ENCODE measurements at regions not wholly inside any gene's neighbourhood (a gene's known extent, or its start where the extent isn't known, plus 50 kb on each side); places are given as distances from the start of the nearest gene placed in this dataset.

GRCh38 chr3:171963546-171963945, 75.8 kb upstream of the FNDC3B start:
- no peak for DNase-seq (ENCODE audit: low read depth, low spot score)
- Histone ChIP-seq H3K9ac (ENCODE audit: insufficient read length) (no peak overlapping the region), H3K9me3 (ENCODE audit: low read depth, low read length) (no peaks in the 10 kb centered on the region), H3K27ac (no peak overlapping the region), H3K4me3 (no peak overlapping the region), H3K36me3 (ENCODE audit: insufficient read depth, low read length) (no peaks in the 10 kb centered on the region)
- TF ChIP-seq FOXP2 (optimal IDR thresholded peaks at IDR 0.05; ENCODE audit: control extremely low read depth, extremely low read length, insufficient read depth) (no peak), POLR2AphosphoS5 (IDR thresholded peaks at IDR 0.05; ENCODE audit: borderline replicate concordance, low read depth, low read length) (no peak), EZH2 (IDR thresholded peaks at IDR 0.05) (no peak)

GRCh38 chr3:171965067-171965712, 74.2 kb upstream of the FNDC3B start:
- Histone ChIP-seq H3K36me3 (ENCODE audit: insufficient read depth, low read length) (no peaks in the 10 kb centered on the region), H3K4me3 (no peak overlapping the region), H3K9me3 (ENCODE audit: low read depth, low read length) (no peaks in the 10 kb centered on the region), H3K9ac (ENCODE audit: insufficient read length) (no peak overlapping the region), H3K27ac (no peak overlapping the region)
- no peak for DNase-seq (ENCODE audit: low read depth, low spot score)
- TF ChIP-seq FOXP2 (optimal IDR thresholded peaks at IDR 0.05; ENCODE audit: control extremely low read depth, extremely low read length, insufficient read depth) (no peak), EZH2 (IDR thresholded peaks at IDR 0.05) (no peak)

GRCh38 chr3:171966533-171967136, 72.7 kb upstream of the FNDC3B start:
- TF ChIP-seq EZH2 (IDR thresholded peaks at IDR 0.05) (no peak), POLR2AphosphoS5 (IDR thresholded peaks at IDR 0.05; ENCODE audit: borderline replicate concordance, low read depth, low read length) (no peak), FOXP2 (optimal IDR thresholded peaks at IDR 0.05; ENCODE audit: control extremely low read depth, extremely low read length, insufficient read depth) (no peak)
- Histone ChIP-seq H3K36me3 (ENCODE audit: insufficient read depth, low read length) (no peaks in the 10 kb centered on the region), H3K9ac (ENCODE audit: insufficient read length) (no peak overlapping the region), H3K4me3 (no peak overlapping the region), H3K9me3 (ENCODE audit: low read depth, low read length) (no peaks in the 10 kb centered on the region), H3K27ac (no peak overlapping the region; the same call in 1 of the 2 replicates)
- DNase-seq (ENCODE audit: low read depth, low spot score) = no peak

- DNase-seq (ENCODE audit: low read depth, low spot score) = no peak
- no peaks in the 10 kb centered on the region for H3K9me3 ChIP-seq (ENCODE audit: low read depth, low read length)
- H3K4me3 ChIP-seq = no peak overlapping the region
- no peaks in the 10 kb centered on the region for H3K36me3 ChIP-seq (ENCODE audit: insufficient read depth, low read length)
- no peak overlapping the region for H3K9ac ChIP-seq (ENCODE audit: insufficient read length)
- TF ChIP-seq POLR2AphosphoS5 (IDR thresholded peaks at IDR 0.05; ENCODE audit: borderline replicate concordance, low read depth, low read length) (no peak), FOXP2 (optimal IDR thresholded peaks at IDR 0.05; ENCODE audit: control extremely low read depth, extremely low read length, insufficient read depth) (no peak), EZH2 (IDR thresholded peaks at IDR 0.05) (no peak)
- H3K27ac ChIP-seq = no peak overlapping the region; the same call in 1 of the 2 replicates
Observed at GRCh38 chr3:171967137-171967783, 72.1 kb upstream of the FNDC3B start.

GRCh38 chr3:171967932-171968678, 71.3 kb upstream of the FNDC3B start:
- Histone ChIP-seq H3K27ac (no peak overlapping the region; the same call in 1 of the 2 replicates), H3K9me3 (ENCODE audit: low read depth, low read length) (no peaks in the 10 kb centered on the region), H3K36me3 (ENCODE audit: insufficient read depth, low read length) (no peaks in the 10 kb centered on the region), H3K4me3 (no peak overlapping the region), H3K9ac (ENCODE audit: insufficient read length) (no peak overlapping the region)
- TF ChIP-seq FOXP2 (optimal IDR thresholded peaks at IDR 0.05; ENCODE audit: control extremely low read depth, extremely low read length, insufficient read depth) (no peak), POLR2AphosphoS5 (IDR thresholded peaks at IDR 0.05; ENCODE audit: borderline replicate concordance, low read depth, low read length) (no peak), EZH2 (IDR thresholded peaks at IDR 0.05) (no peak)
- no peak for DNase-seq (ENCODE audit: low read depth, low spot score)

- no peak for TF ChIP-seq FOXP2 (optimal IDR thresholded peaks at IDR 0.05; ENCODE audit: control extremely low read depth, extremely low read length, insufficient read depth)
- TF ChIP-seq POLR2AphosphoS5 (IDR thresholded peaks at IDR 0.05; ENCODE audit: borderline replicate concordance, low read depth, low read length) = no peak
- TF ChIP-seq EZH2 (IDR thresholded peaks at IDR 0.05) = no peak
Observed at GRCh38 chr3:171970301-171970788, 69.0 kb upstream of the FNDC3B start.

GRCh38 chr3:171971919-171972514, 67.4 kb upstream of the FNDC3B start:
- Histone ChIP-seq H3K9ac (ENCODE audit: insufficient read length) (no peak overlapping the region), H3K27ac (no peak overlapping the region), H3K4me3 (no peak overlapping the region), H3K36me3 (ENCODE audit: insufficient read depth, low read length) (no peaks in the 10 kb centered on the region), H3K9me3 (ENCODE audit: low read depth, low read length) (no peaks in the 10 kb centered on the region)
- no peak for TF ChIP-seq FOXP2 (optimal IDR thresholded peaks at IDR 0.05; ENCODE audit: control extremely low read depth, extremely low read length, insufficient read depth)
- TF ChIP-seq EZH2 (IDR thresholded peaks at IDR 0.05) = no peak
- no peak for TF ChIP-seq POLR2AphosphoS5 (IDR thresholded peaks at IDR 0.05; ENCODE audit: borderline replicate concordance, low read depth, low read length)
- DNase-seq (ENCODE audit: low read depth, low spot score) = no peak

More at GRCh38 chr3:171970301-171970788, 69.0 kb upstream of the FNDC3B start:
- Histone ChIP-seq H3K27ac (no peak overlapping the region), H3K9me3 (ENCODE audit: low read depth, low read length) (no peaks in the 10 kb centered on the region), H3K4me3 (no peak overlapping the region), H3K9ac (ENCODE audit: insufficient read length) (no peak overlapping the region), H3K36me3 (ENCODE audit: insufficient read depth, low read length) (no peaks in the 10 kb centered on the region)
- DNase-seq (ENCODE audit: low read depth, low spot score) = no peak
